Hippocampal formation (tissue), 2 donors: ENCODE measurements at regions not wholly inside any gene's neighbourhood (a gene's known extent, or its start where the extent isn't known, plus 50 kb on each side); places are given as distances from the start of the nearest gene placed in this dataset.

ENCODE experiments used
- DNase-seq, 2 donors: peaks; one replicate each; lab custom pipeline; 2025; lab: John Stamatoyannopoulos, UW

DNA sequence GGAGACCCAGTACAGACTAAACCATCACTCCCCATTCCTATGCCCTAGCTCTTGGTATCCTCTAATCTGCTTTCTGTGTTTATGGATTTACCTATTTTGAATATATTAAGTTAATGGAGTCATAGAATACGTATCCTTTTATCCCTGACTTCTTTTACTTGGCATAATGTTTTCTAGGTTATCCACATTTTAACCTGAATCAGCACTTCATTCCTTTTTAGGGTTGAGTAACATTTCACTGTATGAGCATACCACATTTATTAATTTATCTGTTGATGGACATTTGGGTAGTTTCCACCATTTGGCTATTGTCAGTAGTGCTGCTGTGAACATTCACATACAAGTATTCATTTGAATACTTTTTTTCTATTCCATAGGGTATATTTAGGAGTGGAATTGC lies 157.3 kb upstream of the CTNNA2 start:
- no peak for DNase-seq

DNA sequence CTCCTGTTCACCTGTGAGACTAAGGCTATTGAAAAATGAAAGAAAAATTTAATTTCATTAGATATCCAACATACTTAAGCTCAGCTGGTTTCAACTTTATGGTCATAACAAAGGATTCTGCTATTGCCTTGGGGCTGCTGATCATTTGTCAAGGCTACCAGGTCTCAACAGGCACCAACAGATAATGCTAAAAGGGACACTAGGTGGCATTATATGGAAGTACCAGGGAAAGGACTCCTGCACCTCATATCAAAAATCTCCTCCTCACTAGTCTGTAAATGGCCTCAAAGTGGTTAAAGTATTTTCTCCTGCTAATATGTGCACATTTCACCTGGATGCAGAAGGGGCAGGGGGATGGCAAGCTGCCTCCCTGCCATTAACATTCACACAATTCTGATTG lies 167.9 kb upstream of the REG3A start:
- no peak for DNase-seq

DNA sequence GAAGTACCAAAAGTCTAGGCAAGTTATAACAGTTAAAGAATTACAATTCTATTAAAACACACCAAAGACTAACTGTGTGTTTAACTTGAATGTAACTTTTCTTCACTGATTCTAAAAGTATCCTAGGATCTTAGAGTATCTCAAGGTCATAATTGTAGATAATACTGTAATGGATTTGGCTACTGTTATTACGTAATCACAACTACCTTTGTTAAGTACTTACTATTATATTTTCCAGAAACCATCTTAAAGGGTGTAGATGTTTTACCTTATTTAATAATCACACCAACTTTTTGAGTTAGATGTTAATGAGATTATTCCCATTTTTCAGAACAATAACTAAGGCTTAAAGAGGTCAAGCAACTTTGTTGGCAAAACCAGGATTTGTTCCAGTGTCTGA lies 161.3 kb upstream of the REG3A start:
- no peak for DNase-seq

DNA sequence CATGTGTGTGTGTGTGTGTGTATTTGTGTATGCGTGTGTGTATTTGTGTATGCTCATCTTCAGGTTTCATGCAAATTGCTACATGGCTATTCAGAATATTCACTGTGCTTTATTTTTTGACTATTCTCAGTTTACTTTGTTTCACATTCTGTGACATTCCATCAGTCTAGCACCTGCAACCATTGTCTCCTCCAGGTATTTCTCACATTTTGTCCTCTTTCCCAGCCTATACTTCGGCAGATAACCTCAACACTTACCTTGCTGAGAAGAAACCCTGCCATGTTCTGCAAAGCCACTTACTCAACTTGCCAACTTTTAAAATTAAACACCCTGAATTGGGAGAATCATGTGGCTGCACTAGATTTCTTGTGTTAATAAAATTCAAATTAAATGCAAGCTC lies 135.4 kb upstream of the REG3A start:
- peak in 1 of 2 donors; percentile 15 for DNase-seq

DNA sequence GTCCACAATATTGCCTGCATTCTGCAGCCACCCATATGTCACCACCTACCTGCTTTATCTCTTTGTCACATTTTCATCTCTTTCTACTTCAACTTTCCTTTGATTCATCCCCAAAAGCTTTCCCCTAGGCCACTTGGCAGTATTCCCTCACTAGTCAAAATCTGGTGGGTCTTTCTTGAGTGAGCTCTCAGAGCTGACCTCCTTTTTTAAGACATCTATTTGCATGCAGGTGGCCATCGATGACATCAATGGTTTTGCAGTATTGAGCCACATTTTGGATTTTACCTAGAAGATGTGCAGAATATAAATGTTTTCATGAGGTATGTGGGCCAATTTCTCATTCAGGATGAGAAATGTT lies 133.4 kb upstream of the REG3A start:
- peak; percentile 5 to 17 for DNase-seq

DNA sequence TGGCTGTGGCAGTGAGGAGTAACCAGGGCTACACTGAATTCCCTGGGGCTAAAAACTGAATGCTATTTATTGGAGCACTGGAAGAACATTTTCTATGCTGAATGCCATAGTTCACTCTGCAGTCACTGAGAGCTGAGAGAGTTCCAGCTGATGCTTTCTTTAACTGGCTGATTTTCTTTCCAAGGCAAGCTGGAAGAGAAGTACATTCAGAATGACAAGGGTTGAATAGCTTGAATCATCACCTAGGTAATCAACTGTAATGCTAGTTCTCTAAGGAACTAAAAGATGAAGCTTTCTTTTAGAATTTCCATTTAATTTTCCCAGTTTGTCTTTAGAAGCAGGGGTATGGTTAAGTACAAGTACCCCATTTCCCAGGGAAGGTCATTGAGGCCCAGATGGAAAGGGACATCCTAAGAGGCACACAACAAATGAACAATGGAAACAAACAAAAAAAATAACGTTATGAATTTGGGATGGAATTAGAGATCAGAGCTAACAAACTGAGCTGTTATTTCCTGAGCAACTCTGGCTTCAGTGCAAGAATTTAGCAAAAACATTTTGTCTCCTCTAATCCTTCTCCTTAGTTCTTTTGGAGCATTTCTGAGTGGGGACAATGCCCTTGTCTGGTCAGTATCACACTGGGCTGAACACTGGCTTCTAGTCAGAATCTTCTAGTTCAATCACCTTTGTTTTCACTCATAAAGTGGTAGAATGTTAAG lies 132.8 kb upstream of the REG3A start:
- DNase-seq: peak in 1 of 2 donors; percentile 70

DNA sequence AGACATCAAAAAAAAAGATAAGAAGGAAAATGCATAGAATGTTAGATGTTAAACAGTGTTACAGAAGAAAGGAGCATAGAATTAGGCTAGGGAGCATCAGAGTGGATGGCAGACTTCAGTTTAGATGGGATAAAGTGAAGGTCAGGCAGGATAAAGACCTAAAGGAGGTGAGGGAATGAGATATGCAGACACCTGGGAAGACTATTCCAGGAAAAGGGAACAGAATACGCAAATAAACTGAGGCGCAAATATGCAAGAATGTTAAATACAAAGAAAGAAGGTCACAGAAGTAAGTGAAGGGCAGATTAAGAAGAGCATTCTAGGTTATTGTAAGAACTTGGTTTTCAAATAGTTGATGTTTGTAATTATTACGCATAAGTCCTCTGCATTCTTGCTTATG lies 116.3 kb upstream of the REG3A start:
- DNase-seq: no peak

DNA sequence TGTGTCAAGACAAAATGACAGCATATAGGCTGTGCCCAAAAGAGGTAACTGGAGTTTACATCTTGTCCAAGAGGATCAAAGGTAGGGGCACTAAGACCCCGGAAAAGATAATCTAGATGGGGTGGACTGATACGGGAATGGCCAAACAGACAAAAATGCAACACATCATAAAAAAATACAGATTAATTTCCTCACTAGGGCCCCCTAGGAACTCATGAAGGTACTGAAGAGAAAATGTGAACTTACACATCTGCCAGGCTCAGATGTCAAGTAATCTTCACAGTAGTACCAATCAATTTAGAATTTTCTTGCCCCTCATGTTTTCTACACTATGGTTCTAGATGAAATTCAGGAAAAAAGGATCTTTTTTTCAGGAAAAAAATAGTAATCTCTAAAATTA lies 115.6 kb upstream of the REG3A start:
- no peak for DNase-seq

DNA sequence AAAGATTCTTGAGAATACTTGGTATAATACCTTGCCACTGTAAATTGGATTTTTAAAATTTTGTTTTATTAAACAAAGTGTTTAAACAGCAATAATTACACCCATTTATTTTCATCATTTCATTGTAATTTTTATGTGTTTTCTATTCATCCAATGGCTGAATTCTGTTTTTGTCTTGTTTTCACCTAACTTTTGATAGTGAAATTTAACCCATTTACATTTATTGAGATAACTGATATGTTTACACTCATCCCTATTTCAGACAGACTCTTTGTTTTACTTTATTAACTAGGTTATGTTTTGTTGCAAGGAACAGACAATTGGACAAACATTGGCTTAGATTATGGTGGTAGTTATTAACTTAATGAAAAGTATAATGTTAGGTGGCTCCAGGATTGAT lies 113.1 kb upstream of the REG3A start:
- no peak for DNase-seq

DNA sequence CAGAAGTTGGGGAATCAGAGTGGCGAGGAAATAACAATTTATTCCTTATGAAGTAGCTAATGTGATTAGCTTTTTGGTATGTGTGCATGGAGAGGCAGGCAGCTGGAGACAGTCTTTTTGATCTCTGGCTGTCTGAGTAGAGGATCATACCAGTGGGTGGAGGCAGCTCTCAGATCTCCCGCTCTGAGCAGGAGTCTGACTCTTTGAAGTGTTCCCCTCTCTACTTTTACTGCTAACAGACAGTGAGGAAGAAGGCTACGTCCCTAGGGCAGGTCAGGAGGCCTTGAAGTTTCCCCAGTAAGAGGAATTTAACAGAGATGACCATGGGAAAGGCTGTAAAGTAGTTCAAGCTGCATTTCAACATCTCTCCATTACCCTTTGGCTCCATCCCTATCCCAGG lies 111.9 kb upstream of the REG3A start:
- no peak for DNase-seq

DNA sequence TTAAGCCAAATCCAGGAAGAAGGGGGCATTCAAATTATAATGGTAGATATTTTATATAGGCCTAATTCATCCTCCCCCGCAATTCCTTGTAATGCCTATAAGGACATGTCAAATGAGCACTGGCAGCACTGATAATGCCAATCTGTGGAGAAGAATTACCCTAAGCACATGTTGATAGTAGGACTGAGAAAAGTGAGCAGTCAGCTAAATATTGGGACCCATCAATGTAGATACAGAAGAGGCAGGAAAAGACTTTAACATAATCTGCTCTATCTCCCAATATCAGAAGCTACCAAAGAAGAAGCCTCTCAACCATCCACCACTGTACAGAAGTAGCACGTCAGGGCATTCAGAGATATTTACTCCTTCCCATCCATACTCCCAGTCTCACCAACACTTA lies 101.3 kb upstream of the REG3A start:
- no peak for DNase-seq

DNA sequence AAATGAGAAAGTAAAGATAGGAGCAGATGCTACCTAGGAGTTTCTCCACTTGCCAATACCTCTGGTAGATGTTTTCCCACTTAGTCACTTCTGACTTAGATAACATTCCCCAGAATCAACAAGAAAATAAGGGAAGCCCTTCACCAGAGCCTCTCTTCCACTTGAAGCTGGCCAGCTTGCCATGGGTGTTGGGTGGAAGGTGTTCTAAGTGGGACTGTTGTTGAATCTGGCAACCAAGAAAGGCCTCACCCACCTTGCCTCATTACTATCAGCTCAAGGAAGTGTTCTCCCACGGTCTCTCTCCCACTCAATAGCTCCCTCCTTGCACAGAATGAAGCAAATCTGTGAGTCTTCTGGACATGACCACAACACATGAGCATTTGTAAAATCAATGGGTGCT lies 100.4 kb upstream of the REG3A start:
- no peak for DNase-seq

DNA sequence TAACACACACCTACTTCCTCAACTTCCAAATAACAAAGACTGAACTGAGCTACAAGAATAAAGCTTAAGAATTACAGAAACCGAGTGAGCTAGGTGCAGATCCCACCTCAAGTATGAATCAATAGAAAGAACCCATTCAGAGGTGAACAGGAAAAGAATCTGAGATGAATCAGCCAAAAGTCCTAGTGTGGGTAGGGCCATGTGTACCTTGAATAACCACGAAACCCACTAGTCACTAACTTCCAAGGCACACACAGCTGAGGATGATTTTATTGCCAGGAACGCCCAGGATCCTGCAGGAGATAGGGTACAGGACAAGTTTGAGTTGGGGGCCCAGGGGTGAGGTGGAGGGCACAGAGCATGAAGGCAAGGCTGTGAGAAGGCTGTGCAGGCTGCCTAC lies 99.7 kb upstream of the REG3A start:
- no peak for DNase-seq

DNA sequence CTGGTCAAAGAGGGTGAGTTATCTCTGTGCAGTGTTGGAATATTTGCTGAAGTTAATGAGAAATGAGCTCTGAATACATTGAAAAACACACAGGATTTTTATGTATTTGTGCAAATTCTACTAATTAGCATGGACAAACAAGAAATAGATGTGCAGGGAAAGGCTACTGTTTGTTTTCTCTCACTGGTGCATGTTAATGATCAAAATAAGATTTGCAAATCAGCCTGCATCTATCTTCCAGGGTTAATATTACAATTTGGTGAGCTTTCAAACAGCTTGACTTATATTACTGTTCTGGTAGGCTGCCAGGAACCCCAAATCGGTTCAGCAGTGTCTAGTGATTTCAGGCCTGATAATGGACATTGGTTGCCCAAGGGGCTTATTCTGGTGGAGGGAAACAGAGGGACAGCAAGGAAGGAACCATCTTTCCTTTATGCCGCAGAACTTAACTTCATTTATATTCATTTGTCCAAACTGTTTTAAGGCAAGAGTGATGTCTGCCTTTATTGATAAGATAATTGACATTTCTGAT lies 93.8 kb upstream of the REG3A start:
- DNase-seq: no peak

DNA sequence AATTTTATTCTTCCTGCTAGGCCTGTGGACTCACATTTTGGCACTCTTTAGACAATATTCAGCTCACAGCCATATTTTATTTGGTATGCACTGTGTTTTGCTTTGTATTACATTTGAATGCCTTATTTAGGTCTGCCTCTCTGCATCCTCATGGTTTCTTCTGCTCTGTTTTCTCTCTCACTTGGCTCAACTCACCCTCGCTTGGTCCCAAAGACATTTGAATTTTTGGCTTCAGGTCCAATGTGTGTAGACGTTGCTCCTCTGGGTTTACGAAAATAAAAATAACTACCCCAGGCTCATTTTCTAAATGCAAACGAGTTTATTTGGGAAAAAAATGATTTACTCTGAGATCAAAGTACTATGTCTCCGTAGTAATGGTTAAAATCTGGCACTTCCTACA lies 91.1 kb upstream of the REG3A start:
- no peak for DNase-seq

DNA sequence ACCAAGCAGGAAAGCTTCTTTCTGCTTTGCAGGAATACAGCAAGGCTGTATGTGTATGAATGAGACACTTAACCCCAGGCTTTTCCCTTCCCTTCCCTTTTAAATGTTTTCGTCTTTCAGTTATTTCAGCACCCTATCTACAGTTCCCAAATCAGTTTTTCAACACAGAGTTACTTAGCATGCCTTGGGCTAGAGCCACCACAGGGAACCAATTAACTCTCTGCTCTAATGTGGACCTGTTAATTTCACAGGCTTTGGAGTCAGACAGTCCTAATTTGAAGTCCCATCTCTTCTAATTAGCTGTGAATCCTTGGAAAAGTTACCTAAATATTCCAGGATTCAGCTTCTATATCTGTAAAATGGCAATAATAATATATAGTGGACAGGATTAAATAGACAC lies 89.2 kb upstream of the REG3A start:
- no peak for DNase-seq

DNA sequence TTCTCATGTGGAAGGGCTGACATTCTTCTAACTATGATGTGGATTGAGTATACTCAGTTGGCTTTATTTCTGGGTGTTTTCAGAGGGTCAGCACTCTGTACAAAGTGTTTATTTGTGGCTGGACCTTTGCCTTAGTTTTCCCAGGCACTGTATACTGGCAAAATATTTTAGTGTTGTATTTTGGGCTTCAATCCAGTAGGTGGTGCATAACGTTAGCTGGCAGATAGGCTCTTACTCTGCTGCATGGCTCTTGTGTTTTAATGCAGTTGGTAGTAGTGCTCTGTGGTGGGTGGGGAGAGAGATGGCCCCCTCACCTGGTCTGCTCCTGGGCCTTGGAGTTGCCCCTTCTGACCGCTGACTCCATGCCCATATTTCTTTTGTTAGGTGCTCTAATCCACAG lies 75.6 kb upstream of the REG3A start:
- DNase-seq: no peak

DNA sequence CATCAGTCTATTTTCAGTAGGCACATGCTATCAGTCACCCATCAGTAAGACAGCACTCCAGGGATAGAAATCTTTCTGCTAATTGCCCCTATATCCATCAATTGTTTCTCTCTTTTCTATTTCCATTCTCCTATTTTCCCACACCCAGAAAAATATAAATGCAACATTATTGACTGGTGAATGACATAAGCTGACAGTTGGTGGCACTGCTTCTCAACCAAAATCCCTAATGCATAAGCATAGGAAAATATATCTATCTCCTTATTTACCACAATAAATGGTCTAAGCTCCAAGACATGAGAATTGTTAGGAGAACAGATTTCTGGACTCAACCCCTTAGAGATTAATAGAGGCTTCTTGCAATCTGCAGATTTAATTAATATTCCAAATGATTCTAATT lies 64.0 kb upstream of the REG3A start:
- DNase-seq: peak in 1 of 2 donors; percentile 47

DNA sequence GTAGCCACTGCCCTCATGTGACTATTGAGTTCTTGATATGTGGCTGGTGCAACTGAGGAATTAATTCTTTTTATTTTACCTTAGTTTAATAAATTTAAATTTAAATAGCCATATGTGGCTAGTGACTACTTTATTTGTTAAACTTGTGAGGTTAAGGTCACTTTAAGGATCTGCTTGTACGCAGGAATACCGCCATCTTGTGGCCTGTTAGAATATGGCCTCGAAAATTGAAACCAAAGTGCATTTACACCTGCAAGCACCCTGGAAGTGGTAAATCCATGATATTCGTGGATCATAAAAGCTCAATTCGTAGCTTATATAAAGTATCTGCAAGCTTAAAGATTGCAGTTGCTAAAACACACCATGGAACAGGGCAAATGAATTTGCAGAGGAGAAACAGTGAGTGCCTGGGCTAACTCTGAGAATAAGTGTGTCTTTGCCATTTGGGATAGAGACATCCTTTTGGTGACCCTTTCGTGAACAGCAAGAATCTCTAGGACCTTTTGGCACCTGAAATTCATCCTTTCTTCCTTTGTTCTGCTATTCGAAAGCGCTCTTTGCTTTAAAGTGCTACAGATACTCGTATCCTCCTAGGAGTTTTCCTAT lies 59.9 kb upstream of the REG3A start:
- DNase-seq: peak; percentile 19 to 57

DNA sequence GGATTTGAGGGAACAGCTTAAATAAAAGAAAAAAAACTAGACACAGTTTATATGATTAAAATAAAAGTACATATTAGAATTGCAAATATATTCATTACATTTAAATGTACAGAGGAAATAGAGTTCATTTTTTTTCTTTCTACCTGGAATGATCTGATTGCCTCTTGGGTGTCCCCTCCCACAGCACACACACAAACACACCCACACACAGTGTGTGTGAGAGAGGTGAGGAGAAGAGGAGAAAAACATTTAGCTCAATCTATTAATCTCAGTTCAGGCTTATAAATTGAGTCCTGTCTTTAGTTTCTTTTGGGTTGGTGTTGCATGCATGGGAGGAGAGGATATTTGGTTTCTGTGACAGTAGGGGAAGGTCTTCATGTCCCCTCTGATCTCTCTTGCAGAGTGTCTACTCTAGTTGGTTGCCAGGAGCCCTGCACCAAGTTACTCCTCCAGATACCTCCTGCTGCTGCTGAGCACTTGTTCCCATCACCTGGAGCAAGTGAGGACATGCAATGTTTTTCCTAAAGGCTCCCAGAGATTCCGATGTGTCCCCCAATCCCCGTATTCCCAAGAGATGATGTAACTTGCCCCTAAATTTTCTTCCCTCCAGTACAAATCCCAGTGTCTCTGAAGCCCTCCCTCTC lies 50.8 kb upstream of the REG3A start:
- DNase-seq: no peak
